Brain microvascular endothelial cell (primary cell): ENCODE measurements at regions not wholly inside any gene's neighbourhood (a gene's known extent, or its start where the extent isn't known, plus 50 kb on each side); places are given as distances from the start of the nearest gene placed in this dataset.
"Not testable (repeated sequence)": the region's sequence is repeated elsewhere in the genome, so short reads cannot be mapped to it uniquely, and the experiment has no call there.

ENCODE experiments used
- DNase-seq: peaks from one replicate; pipeline ENCODE4 v3.0.0-alpha.2; 2020
- H3K27ac ChIP-seq: fragments of 250-450 bp; sonication (Bioruptor Pico); 2 replicates; pipeline ENCODE4 v1.5.1; 2020; ENCODE audit warnings: mild to moderate bottlenecking, moderate library complexity
- H3K27me3 ChIP-seq: fragments of 250-450 bp; sonication (Bioruptor Pico); replicated peaks from 2 replicates; pipeline ENCODE4 v1.5.1; 2020; ENCODE audit warnings: mild to moderate bottlenecking
- H3K36me3 ChIP-seq: fragments of 250-450 bp; sonication (Bioruptor Pico); replicated peaks from 2 replicates; pipeline ENCODE4 v1.5.1; 2020; ENCODE audit warnings: mild to moderate bottlenecking
- H3K4me3 ChIP-seq: 2 replicates; pipeline ENCODE4 v1.5.1; 2011; ENCODE audit warnings: low read depth, mild to moderate bottlenecking, control low read depth, low read length, moderate library complexity
- CTCF ChIP-seq: IDR thresholded peaks from 2 replicates; pipeline ENCODE4 v1.5.1; 2011; ENCODE audit warnings: low read depth, mild to moderate bottlenecking, moderate library complexity, low read length, control low read depth, inconsistent platforms; ENCODE audit errors: missing control alignments
- in situ Hi-C: cut with HindIII; loops from 2 replicates; pipeline ENCODE4 v1.10.0; 2017; ENCODE audit warnings: low sequenced_read_pairs, low pct_ligation_motif_present

DNA sequence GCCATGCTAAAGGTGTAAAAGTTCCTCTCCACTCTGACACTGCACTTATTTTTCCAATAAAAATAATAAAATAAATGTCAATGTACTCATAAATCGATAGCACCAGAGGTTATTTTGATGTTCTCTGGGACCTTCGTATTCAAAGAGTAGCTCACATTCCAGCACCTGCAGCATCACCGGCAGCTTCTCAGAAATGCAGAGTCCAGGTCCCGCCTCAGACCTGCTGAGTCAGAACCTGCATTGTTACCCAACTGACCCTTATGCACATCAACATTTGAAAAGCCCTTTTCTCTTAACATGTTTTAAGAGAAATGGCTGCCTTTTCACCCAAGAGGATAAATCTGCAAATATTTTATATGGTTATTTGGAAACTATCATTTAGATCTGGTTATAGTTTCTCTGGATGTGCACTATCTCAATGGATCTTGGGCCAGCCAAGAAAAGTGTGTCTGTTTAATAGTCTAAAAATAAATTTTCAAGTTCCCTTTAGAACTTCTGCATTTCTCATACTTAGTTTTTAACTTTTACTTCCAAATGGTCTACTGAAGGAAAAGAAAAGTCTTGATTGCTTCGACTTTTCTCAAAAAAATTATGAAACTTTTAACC is 216.2 kb upstream of the PRDM1 start:
- DNase-seq: no peak
- no peak overlapping the region for H3K4me3 ChIP-seq
- no peak for TF ChIP-seq CTCF

GRCh38 chr6:105868823-105869460 is 217.2 kb upstream of the PRDM1 start:
- Histone ChIP-seq H3K27ac (no peak overlapping the region), H3K36me3 (no peaks in the 10 kb centered on the region), H3K4me3 (no peak overlapping the region), H3K27me3 (no peaks in the 10 kb centered on the region)
- in situ Hi-C loops: no loop called here
- no peak for DNase-seq
- TF ChIP-seq CTCF: no peak

More for the DNA sequence above, 216.2 kb upstream of the PRDM1 start:
- no peaks in the 10 kb centered on the region for H3K27me3 ChIP-seq
- in situ Hi-C loops: no loop called here
- no peak overlapping the region for H3K27ac ChIP-seq
- H3K36me3 ChIP-seq: no peaks in the 10 kb centered on the region

DNA sequence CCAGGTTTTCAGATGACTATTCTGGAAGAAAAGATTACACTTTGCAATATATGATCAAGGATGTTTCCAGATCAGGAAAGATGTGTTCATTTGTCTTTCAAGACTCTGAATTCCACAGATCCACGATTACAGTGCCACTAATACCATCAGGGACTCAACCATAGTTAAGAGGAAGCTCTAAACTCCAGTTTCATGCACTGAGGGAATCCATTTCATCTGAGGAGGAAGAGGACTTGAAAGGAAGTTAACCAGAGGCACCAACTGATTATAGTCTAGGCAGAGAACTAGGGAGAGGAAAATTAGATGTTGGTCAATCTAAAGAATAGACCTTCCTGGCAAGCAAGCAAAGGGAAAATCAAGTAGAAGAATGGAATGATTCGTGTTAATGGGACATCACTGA is 218.3 kb upstream of the PRDM1 start:
- no peak for TF ChIP-seq CTCF
- no peak overlapping the region for H3K4me3 ChIP-seq
- H3K27ac ChIP-seq: no peak overlapping the region
- in situ Hi-C loops: no loop called here
- no peak for DNase-seq
- no peaks in the 10 kb centered on the region for H3K27me3 ChIP-seq
- no peaks in the 10 kb centered on the region for H3K36me3 ChIP-seq

DNA sequence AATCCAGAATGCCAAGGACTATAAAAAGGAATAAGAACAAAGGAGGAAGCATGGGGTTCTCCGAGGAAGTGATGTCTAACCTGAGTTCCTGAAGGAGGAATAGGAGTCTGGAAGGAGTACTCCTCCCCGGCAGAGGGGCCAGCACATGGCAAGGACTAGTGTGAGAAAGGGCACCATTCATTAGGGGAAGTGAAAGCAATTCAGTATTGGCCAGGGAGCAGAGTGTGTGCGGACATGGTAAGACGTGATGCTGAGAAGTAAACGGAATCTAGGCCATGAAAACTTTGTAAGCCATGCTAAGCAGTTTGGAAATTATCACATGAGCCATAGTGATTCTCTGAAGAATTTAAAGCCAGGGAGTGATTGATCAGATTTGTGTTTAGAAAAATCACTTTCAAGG is 218.9 kb upstream of the PRDM1 start:
- in situ Hi-C loops: no loop called here
- Histone ChIP-seq H3K36me3 (no peaks in the 10 kb centered on the region), H3K27me3 (no peaks in the 10 kb centered on the region), H3K4me3 (no peak overlapping the region), H3K27ac (no peak overlapping the region)
- no peak for TF ChIP-seq CTCF
- DNase-seq: no peak

DNA sequence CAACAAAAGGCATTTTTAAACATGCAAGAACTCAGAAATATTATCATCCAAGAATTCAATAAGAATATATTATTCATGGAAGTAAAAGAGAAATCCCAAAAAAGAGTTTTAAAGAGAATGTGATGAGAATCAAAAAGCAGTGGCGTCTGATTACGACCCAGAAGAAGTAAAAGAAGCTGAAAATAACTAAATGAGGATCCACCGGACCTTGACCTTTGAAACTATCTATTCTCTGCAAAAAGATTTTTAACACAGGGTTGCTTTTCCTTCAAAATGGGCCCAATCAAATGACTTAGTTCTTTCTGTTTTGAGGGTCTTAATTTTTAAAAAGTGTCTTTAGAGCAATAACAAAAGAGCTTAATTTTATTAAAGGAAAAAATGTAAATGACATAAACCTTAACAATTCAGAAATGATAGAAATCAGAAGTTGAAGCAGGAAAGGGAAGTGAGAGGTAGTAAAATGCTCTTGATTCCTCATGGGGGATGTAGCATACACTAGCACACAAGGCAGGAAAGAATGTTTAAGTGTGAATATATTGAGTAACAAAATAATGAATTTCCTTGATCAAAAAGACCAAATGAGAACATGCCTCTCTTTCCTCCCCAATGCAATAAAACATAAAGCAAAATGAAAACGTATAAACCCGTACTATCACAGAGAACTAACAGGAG is 223.1 kb upstream of the PRDM1 start:
- DNase-seq: no peak
- H3K27ac ChIP-seq: no peak overlapping the region
- H3K27me3 ChIP-seq: no peaks in the 10 kb centered on the region
- in situ Hi-C loops: no loop called here
- H3K36me3 ChIP-seq: no peaks in the 10 kb centered on the region
- no peak overlapping the region for H3K4me3 ChIP-seq
- no peak for TF ChIP-seq CTCF

GRCh38 chr6:105860927-105861326 is 225.2 kb upstream of the PRDM1 start:
- DNase-seq, H3K36me3 ChIP-seq, in situ Hi-C loops, H3K27me3 ChIP-seq, H3K4me3 ChIP-seq, H3K27ac ChIP-seq: not testable (repeated sequence)
